ENCODE measurements at regions not wholly inside any gene's neighbourhood (a gene's known extent, or its start where the extent isn't known, plus 50 kb on each side); places are given as distances from the start of the nearest gene placed in this dataset.

GRCh38 chr6:170051229-170052172 is 239.4 kb downstream of the DLL1 start:
- TF ChIP-seq POLR2AphosphoS5 (IDR thresholded peaks at IDR 0.05; ENCODE audit: low read depth, low read length): no peak
- TF ChIP-seq REST (IDR thresholded peaks at IDR 0.05; ENCODE audit: insufficient read depth in 1 of 2, low read depth in 2 of 2, low read length in 2 of 2): no peak
- TF ChIP-seq TAF1 (IDR thresholded peaks at IDR 0.05; ENCODE audit: borderline replicate concordance, insufficient read depth, low read length): no peak
- no peak for TF ChIP-seq FOXP2 (optimal IDR thresholded peaks at IDR 0.05; ENCODE audit: borderline replicate concordance, extremely low read depth, extremely low read length, insufficient read depth)
- TF ChIP-seq SIN3A (IDR thresholded peaks at IDR 0.05; ENCODE audit: borderline replicate concordance, insufficient read depth, low read length): no peak

GRCh38 chr6:170050591-170051041 is 240.3 kb downstream of the DLL1 start:
- no peak for TF ChIP-seq TAF1 (IDR thresholded peaks at IDR 0.05; ENCODE audit: borderline replicate concordance, insufficient read depth, low read length)
- no peak for TF ChIP-seq POLR2AphosphoS5 (IDR thresholded peaks at IDR 0.05; ENCODE audit: low read depth, low read length)
- TF ChIP-seq FOXP2 (optimal IDR thresholded peaks at IDR 0.05; ENCODE audit: borderline replicate concordance, extremely low read depth, extremely low read length, insufficient read depth): no peak
- TF ChIP-seq SIN3A (IDR thresholded peaks at IDR 0.05; ENCODE audit: borderline replicate concordance, insufficient read depth, low read length): no peak

- TF ChIP-seq FOXP2 (optimal IDR thresholded peaks at IDR 0.05; ENCODE audit: borderline replicate concordance, extremely low read depth, extremely low read length, insufficient read depth) (no peak), REST (IDR thresholded peaks at IDR 0.05; ENCODE audit: insufficient read depth in 1 of 2, low read depth in 2 of 2, low read length in 2 of 2) (no peak), TAF1 (IDR thresholded peaks at IDR 0.05; ENCODE audit: borderline replicate concordance, insufficient read depth, low read length) (no peak), POLR2AphosphoS5 (IDR thresholded peaks at IDR 0.05; ENCODE audit: low read depth, low read length) (no peak), SIN3A (IDR thresholded peaks at IDR 0.05; ENCODE audit: borderline replicate concordance, insufficient read depth, low read length) (no peak)
These were observed 241.0 kb downstream of the DLL1 start for GRCh38 chr6:170049641-170050561.

GRCh38 chr6:170048615-170049256 is 242.1 kb downstream of the DLL1 start:
- TF ChIP-seq POLR2AphosphoS5 (IDR thresholded peaks at IDR 0.05; ENCODE audit: low read depth, low read length) (no peak), FOXP2 (optimal IDR thresholded peaks at IDR 0.05; ENCODE audit: borderline replicate concordance, extremely low read depth, extremely low read length, insufficient read depth) (no peak), TAF1 (IDR thresholded peaks at IDR 0.05; ENCODE audit: borderline replicate concordance, insufficient read depth, low read length) (no peak), SIN3A (IDR thresholded peaks at IDR 0.05; ENCODE audit: borderline replicate concordance, insufficient read depth, low read length) (no peak), REST (IDR thresholded peaks at IDR 0.05; ENCODE audit: insufficient read depth in 1 of 2, low read depth in 2 of 2, low read length in 2 of 2) (no peak)
